Loucy (cell line): ENCODE measurements at regions not wholly inside any gene's neighbourhood (a gene's known extent, or its start where the extent isn't known, plus 50 kb on each side); places are given as distances from the start of the nearest gene placed in this dataset.

ENCODE experiments used
- H2AFZ ChIP-seq: fragments of 200-600 bp; sonication (generic); 2 replicates; pipeline ENCODE4 v1.6.0; 2016; ENCODE audit warnings: antibody characterized with exemption, mild to moderate bottlenecking, low read length, moderate library complexity
- H3F3A ChIP-seq: fragments of 200-600 bp; 2 replicates; pipeline ENCODE4 v1.6.0; 2016; ENCODE audit warnings: antibody characterized with exemption, low read depth, mild to moderate bottlenecking
- H3K27me3 ChIP-seq: fragments of 200-600 bp; sonication (generic); 2 replicates; pipeline ENCODE4 v1.6.1; 2014; ENCODE audit warnings: low read length, mild to moderate bottlenecking; ENCODE audit not compliant: insufficient read depth, poor library complexity, severe bottlenecking
- H3K36me3 ChIP-seq: fragments of 200-600 bp; sonication (generic); 2 replicates; pipeline ENCODE4 v1.6.1; 2016; ENCODE audit warnings: low read length; ENCODE audit not compliant: insufficient read depth
- H3K4me1 ChIP-seq: fragments of 200-600 bp; sonication (generic); 2 replicates; pipeline ENCODE4 v1.5.1; 2014; ENCODE audit warnings: low read length, mild to moderate bottlenecking; ENCODE audit not compliant: insufficient read depth, poor library complexity, severe bottlenecking
- H3K4me2 ChIP-seq: fragments of 200-600 bp; sonication (generic); 2 replicates; pipeline ENCODE4 v1.6.0; 2014; ENCODE audit warnings: antibody characterized with exemption, low read length, low read depth, mild to moderate bottlenecking; ENCODE audit not compliant: poor library complexity, severe bottlenecking
- H3K4me3 ChIP-seq: fragments of 200-600 bp; sonication (generic); 2 replicates; pipeline ENCODE4 v1.5.1; 2014; ENCODE audit warnings: low read length, mild to moderate bottlenecking, mixed read lengths; ENCODE audit not compliant: poor library complexity, severe bottlenecking
- H3K79me2 ChIP-seq: fragments of 200-600 bp; sonication (generic); 2 replicates; pipeline ENCODE4 v1.6.1; 2014; ENCODE audit warnings: low read length; ENCODE audit not compliant: insufficient read depth
- H3K9ac ChIP-seq: fragments of 200-600 bp; sonication (generic); 2 replicates; pipeline ENCODE4 v1.6.0; 2014; ENCODE audit warnings: mild to moderate bottlenecking, low read depth, low read length, moderate library complexity; ENCODE audit not compliant: poor library complexity, severe bottlenecking
- H3K9me2 ChIP-seq: fragments of 200-600 bp; sonication (generic); replicated peaks from 2 replicates; pipeline ENCODE4 v1.6.1; 2016; ENCODE audit warnings: low read depth, low read length, mixed read lengths
- H3K9me3 ChIP-seq: fragments of 200-600 bp; sonication (generic); 2 replicates; pipeline ENCODE4 v1.6.1; 2014; ENCODE audit warnings: mild to moderate bottlenecking, antibody characterized with exemption, low read length, low read depth; ENCODE audit not compliant: insufficient read depth
- H4K20me1 ChIP-seq: fragments of 200-600 bp; sonication (generic); 2 replicates; pipeline ENCODE4 v1.6.0; 2014; ENCODE audit warnings: antibody characterized with exemption, low read length, mild to moderate bottlenecking; ENCODE audit not compliant: insufficient read depth, poor library complexity, severe bottlenecking
- EZH2phosphoT487 ChIP-seq: fragments of 200-600 bp; IDR thresholded peaks from 2 replicates; pipeline ENCODE4 v1.6.1; 2018; ENCODE audit warnings: antibody characterized with exemption, mild to moderate bottlenecking, moderate library complexity, borderline replicate concordance
- TF ChIP-seq, protein P1 (sequence below): fragments of 200-600 bp; sonication (generic); conservative IDR thresholded peaks from 2 replicates; pipeline ENCODE4 v1.5.1; 2014; ENCODE audit warnings: mild to moderate bottlenecking, antibody characterized with exemption, low read length

- H4K20me1 ChIP-seq = no peaks in the 10 kb centered on the region
Measured at GRCh38 chr3:69445024-69445423, 59.1 kb upstream of the FRMD4B start.

DNA sequence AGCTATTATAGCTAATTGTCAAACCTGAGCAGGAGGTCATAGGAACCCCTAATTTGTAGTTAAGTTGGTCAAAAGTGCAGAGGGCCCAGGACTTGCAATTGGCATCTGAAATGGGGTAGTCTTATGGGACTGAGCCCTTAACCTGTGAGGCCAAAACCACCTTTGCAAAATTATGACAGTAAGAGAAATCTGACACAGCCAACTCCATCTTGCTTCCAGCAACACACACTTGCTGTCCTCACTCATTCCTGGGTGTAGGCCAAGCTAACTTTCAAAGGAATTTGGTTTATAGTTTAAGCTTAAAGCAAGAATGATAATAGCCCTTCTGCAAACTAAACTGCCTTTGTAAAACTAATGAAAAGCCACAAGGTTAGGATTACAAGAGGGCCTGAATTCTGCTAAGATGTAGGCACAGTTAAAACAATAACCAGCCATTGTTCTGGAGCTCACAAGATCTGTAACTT lies 57.6 kb upstream of the FRMD4B start:
- TF ChIP-seq, protein P1, sequence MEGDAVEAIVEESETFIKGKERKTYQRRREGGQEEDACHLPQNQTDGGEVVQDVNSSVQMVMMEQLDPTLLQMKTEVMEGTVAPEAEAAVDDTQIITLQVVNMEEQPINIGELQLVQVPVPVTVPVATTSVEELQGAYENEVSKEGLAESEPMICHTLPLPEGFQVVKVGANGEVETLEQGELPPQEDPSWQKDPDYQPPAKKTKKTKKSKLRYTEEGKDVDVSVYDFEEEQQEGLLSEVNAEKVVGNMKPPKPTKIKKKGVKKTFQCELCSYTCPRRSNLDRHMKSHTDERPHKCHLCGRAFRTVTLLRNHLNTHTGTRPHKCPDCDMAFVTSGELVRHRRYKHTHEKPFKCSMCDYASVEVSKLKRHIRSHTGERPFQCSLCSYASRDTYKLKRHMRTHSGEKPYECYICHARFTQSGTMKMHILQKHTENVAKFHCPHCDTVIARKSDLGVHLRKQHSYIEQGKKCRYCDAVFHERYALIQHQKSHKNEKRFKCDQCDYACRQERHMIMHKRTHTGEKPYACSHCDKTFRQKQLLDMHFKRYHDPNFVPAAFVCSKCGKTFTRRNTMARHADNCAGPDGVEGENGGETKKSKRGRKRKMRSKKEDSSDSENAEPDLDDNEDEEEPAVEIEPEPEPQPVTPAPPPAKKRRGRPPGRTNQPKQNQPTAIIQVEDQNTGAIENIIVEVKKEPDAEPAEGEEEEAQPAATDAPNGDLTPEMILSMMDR = no peak
- no peak for TF ChIP-seq EZH2phosphoT487
- Histone ChIP-seq H3K9me3 (no peaks in the 10 kb centered on the region), H3K27me3 (no peaks in the 10 kb centered on the region), H3K4me2 (no peak overlapping the region), H3K79me2 (no peaks in the 10 kb centered on the region), H3F3A (no peaks in the 10 kb centered on the region), H4K20me1 (no peaks in the 10 kb centered on the region), H2AFZ (no peak overlapping the region), H3K9ac (no peak overlapping the region), H3K36me3 (no peaks in the 10 kb centered on the region), H3K4me3 (no peak overlapping the region), H3K4me1 (no peaks in the 10 kb centered on the region), H3K9me2 (no peaks in the 10 kb centered on the region)

More at GRCh38 chr3:69445024-69445423, 59.1 kb upstream of the FRMD4B start:
- Histone ChIP-seq H3K4me3 (no peak overlapping the region), H3K9me3 (no peaks in the 10 kb centered on the region), H3K9me2 (no peaks in the 10 kb centered on the region), H3K36me3 (no peaks in the 10 kb centered on the region), H3F3A (no peaks in the 10 kb centered on the region), H3K27me3 (no peaks in the 10 kb centered on the region), H2AFZ (no peak overlapping the region), H3K9ac (no peak overlapping the region), H3K4me1 (no peaks in the 10 kb centered on the region), H3K4me2 (no peak overlapping the region), H3K79me2 (no peaks in the 10 kb centered on the region)
- no peak for TF ChIP-seq EZH2phosphoT487
- TF ChIP-seq, protein P1 = no peak

GRCh38 chr3:69442771-69443311 lies 57.0 kb upstream of the FRMD4B start:
- Histone ChIP-seq H3K9me2 (no peaks in the 10 kb centered on the region), H3K27me3 (no peaks in the 10 kb centered on the region), H3K79me2 (no peaks in the 10 kb centered on the region), H3K4me1 (no peaks in the 10 kb centered on the region), H4K20me1 (no peaks in the 10 kb centered on the region), H3K9ac (no peak overlapping the region), H3K36me3 (no peaks in the 10 kb centered on the region), H2AFZ (no peak overlapping the region), H3F3A (no peaks in the 10 kb centered on the region), H3K9me3 (no peaks in the 10 kb centered on the region), H3K4me2 (no peak overlapping the region), H3K4me3 (no peak overlapping the region)
- no peak for TF ChIP-seq EZH2phosphoT487
- TF ChIP-seq, protein P1 = no peak
